ENCODE measurements at regions not wholly inside any gene's neighbourhood (a gene's known extent, or its start where the extent isn't known, plus 50 kb on each side); places are given as distances from the start of the nearest gene placed in this dataset.

- no peak overlapping the region for H3K27ac ChIP-seq (ENCODE audit: insufficient read depth, low read length)
- H3K56ac ChIP-seq (ENCODE audit: extremely low read depth, insufficient read depth, low read length): no peak overlapping the region
- POLR2A ChIA-PET (ENCODE audit: unreplicated experiment): no interaction called here
- no peak overlapping the region for H2BK15ac ChIP-seq (ENCODE audit: low read depth, low read length)
- H3K9ac ChIP-seq (ENCODE audit: low read depth, low read length): no peak overlapping the region
- H3K9me3 ChIP-seq (ENCODE audit: control insufficient read depth, insufficient read depth, low read length): no peaks in the 10 kb centered on the region
- H3K4me3 ChIP-seq (ENCODE audit: insufficient read depth, low read depth, low read length): no peak overlapping the region
- no peak overlapping the region for H4K91ac ChIP-seq (ENCODE audit: insufficient read depth, low read depth, low read length)
- no CpG with 5 or more reads among the region's 4 CpGs for WGBS, 2 experiments (ENCODE audit: extremely low coverage in 2 of 2, insufficient read length in 1 of 2)
- intact Hi-C loops (cut with micrococcal nuclease) (no loop called here), in situ Hi-C loops (cut with MboI; ENCODE audit: low sequenced_read_pairs) (no loop called here), dilution Hi-C loops (cut with HindIII; ENCODE audit: low sequenced_read_pairs, unreplicated experiment) (no loop called here)
- H3K4me2 ChIP-seq (ENCODE audit: low read depth, low read length): no peak overlapping the region
- no peak overlapping the region for H3K18ac ChIP-seq (ENCODE audit: low read depth, low read length)
- no peak overlapping the region for H3K14ac ChIP-seq (replicated peaks; ENCODE audit: low read depth, low read length)
- TF ChIP-seq MXI1 (IDR thresholded peaks at IDR 0.05; ENCODE audit: borderline replicate concordance, low read depth, low read length) (no peak), POLR2A (IDR thresholded peaks at IDR 0.05; ENCODE audit: low read depth, low read length) (no peak), BHLHE40 (IDR thresholded peaks at IDR 0.05; ENCODE audit: low read depth, low read length) (no peak), SMC3 (IDR thresholded peaks at IDR 0.05; ENCODE audit: low read depth, low read length) (no peak), RAD21 (IDR thresholded peaks at IDR 0.05; ENCODE audit: low read length) (no peak), MAZ (IDR thresholded peaks at IDR 0.05; ENCODE audit: borderline replicate concordance, low read depth, low read length) (no peak), USF2 (IDR thresholded peaks at IDR 0.05; ENCODE audit: low read depth, low read length) (no peak), RFX5 (IDR thresholded peaks at IDR 0.05; ENCODE audit: low read depth, low read length) (no peak), NFE2L2 (IDR thresholded peaks at IDR 0.05; ENCODE audit: low read depth, low read length) (no peak), MAFK (IDR thresholded peaks at IDR 0.05; ENCODE audit: low read depth, low read length) (no peak), RCOR1 (IDR thresholded peaks at IDR 0.05; ENCODE audit: insufficient replicate concordance, low read length) (no peak), CHD1 (IDR thresholded peaks at IDR 0.05; ENCODE audit: low read depth, low read length) (no peak), CEBPB (IDR thresholded peaks at IDR 0.05; ENCODE audit: low read depth, low read length) (no peak), FOS (IDR thresholded peaks at IDR 0.05; ENCODE audit: low read depth, low read length) (no peak)
- TF ChIP-seq, protein P1, sequence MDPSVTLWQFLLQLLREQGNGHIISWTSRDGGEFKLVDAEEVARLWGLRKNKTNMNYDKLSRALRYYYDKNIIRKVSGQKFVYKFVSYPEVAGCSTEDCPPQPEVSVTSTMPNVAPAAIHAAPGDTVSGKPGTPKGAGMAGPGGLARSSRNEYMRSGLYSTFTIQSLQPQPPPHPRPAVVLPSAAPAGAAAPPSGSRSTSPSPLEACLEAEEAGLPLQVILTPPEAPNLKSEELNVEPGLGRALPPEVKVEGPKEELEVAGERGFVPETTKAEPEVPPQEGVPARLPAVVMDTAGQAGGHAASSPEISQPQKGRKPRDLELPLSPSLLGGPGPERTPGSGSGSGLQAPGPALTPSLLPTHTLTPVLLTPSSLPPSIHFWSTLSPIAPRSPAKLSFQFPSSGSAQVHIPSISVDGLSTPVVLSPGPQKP (IDR thresholded peaks at IDR 0.05; ENCODE audit: borderline replicate concordance, low read depth, low read length): no peak
- TF ChIP-seq, protein P2, sequence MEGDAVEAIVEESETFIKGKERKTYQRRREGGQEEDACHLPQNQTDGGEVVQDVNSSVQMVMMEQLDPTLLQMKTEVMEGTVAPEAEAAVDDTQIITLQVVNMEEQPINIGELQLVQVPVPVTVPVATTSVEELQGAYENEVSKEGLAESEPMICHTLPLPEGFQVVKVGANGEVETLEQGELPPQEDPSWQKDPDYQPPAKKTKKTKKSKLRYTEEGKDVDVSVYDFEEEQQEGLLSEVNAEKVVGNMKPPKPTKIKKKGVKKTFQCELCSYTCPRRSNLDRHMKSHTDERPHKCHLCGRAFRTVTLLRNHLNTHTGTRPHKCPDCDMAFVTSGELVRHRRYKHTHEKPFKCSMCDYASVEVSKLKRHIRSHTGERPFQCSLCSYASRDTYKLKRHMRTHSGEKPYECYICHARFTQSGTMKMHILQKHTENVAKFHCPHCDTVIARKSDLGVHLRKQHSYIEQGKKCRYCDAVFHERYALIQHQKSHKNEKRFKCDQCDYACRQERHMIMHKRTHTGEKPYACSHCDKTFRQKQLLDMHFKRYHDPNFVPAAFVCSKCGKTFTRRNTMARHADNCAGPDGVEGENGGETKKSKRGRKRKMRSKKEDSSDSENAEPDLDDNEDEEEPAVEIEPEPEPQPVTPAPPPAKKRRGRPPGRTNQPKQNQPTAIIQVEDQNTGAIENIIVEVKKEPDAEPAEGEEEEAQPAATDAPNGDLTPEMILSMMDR (conservative IDR thresholded peaks at IDR 0.05; ENCODE audit: low read depth, low read length): no peak
- peaks cover 60% of the 10 kb centered on the region for H3K27me3 ChIP-seq (ENCODE audit: control insufficient read depth, insufficient read depth, low read length)
- DNase-seq: no peak
- no TSS peak for BruUV-seq (replicated peaks)
- H4K5ac ChIP-seq (ENCODE audit: low read depth, low read length): no peak overlapping the region
- CTCF ChIA-PET: no interaction called here
- H3K4ac ChIP-seq (ENCODE audit: low read depth, low read length): no peak overlapping the region
- no peak overlapping the region for H2BK5ac ChIP-seq (ENCODE audit: low read depth, low read length, poor library complexity, severe bottlenecking)
- H3K9me1 ChIP-seq (ENCODE audit: insufficient read depth, low read length): no peaks in the 10 kb centered on the region
- H3K36me3 ChIP-seq (ENCODE audit: control insufficient read depth, insufficient read depth, low read length): no peaks in the 10 kb centered on the region
- no peak overlapping the region for H2AK9ac ChIP-seq (replicated peaks; ENCODE audit: low read depth, low read length, poor library complexity)
- H3K23ac ChIP-seq (ENCODE audit: low read depth, low read length): no peak overlapping the region
- no peak overlapping the region for H4K8ac ChIP-seq (ENCODE audit: low read depth in 2 of 2, low read length in 2 of 2)
- no peak overlapping the region for H2BK120ac ChIP-seq (ENCODE audit: low read depth, low read length)
- no peak overlapping the region for H2AFZ ChIP-seq (replicated peaks; ENCODE audit: low read length, poor library complexity)
- H2BK20ac ChIP-seq (ENCODE audit: low read depth, low read length): no peak overlapping the region
- ATAC-seq (ENCODE audit: low read depth): no peak
- H3K4me1 ChIP-seq (ENCODE audit: control insufficient read depth, insufficient read depth, low read length): no peaks in the 10 kb centered on the region
- H4K20me1 ChIP-seq (ENCODE audit: insufficient read depth, low read length): no peaks in the 10 kb centered on the region
- no peak overlapping the region for H2AK5ac ChIP-seq (ENCODE audit: low read depth, low read length)
- no peaks in the 10 kb centered on the region for H3K79me1 ChIP-seq (ENCODE audit: low read depth in 1 of 2, low read length in 2 of 2)
Measured at GRCh38 chr3:194817592-194817930, 131.9 kb downstream of the FAM43A start.

Data from IMR-90 (cell line).